ENCODE measurements at regions not wholly inside any gene's neighbourhood (a gene's known extent, or its start where the extent isn't known, plus 50 kb on each side); places are given as distances from the start of the nearest gene placed in this dataset.

DNA sequence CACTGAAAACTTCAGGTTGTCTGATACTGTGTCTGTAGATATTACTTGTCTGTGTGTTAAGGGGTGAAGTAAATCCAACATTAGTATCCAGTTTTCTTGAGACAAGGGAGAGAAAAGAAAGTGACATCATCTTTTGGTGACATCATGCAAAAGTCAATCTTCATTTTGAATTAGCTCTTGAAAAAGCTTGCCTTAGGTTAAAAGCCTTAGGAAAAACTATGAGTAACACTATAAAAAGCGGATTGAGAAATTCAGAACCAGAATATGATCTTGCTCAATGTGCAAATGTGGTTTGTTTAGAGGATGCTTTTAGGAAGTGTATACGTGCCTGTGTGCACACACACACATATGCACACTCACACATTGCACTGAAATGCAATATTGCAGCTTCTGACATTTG lies 345.8 kb upstream of the CASK start:
- no peaks in the 10 kb centered on the region for H3K27me3 Mint-ChIP-seq (ENCODE audit: low read depth, unreplicated experiment)
- H3K4me1 Mint-ChIP-seq (ENCODE audit: low read depth, unreplicated experiment): no peaks in the 10 kb centered on the region
- H3K27ac Mint-ChIP-seq (ENCODE audit: unreplicated experiment): no peak overlapping the region
- Histone ChIP-seq H3K27me3 (ENCODE audit: insufficient read depth, low read length) (no peaks in the 10 kb centered on the region), H3K79me2 (ENCODE audit: insufficient read depth, low read length) (no peaks in the 10 kb centered on the region), H3K4me2 (ENCODE audit: low read length) (no peak overlapping the region), H3K4me3 (ENCODE audit: insufficient read depth, low read depth, low read length) (no peak overlapping the region), H3K9me3 (ENCODE audit: insufficient read depth, low read depth, low read length) (no peaks in the 10 kb centered on the region), H3K36me3 (ENCODE audit: insufficient read depth, low read length) (no peaks in the 10 kb centered on the region), H3K4me1 (ENCODE audit: insufficient read depth, low read length) (no peaks in the 10 kb centered on the region), H4K20me1 (ENCODE audit: insufficient read depth, low read length) (no peaks in the 10 kb centered on the region), H2AFZ (ENCODE audit: low read depth, low read length) (no peak overlapping the region), H3K9ac (ENCODE audit: low read length) (no peak overlapping the region), H3K27ac (ENCODE audit: low read depth, low read length) (no peak overlapping the region)
- no peak overlapping the region for H3K4me3 Mint-ChIP-seq (ENCODE audit: unreplicated experiment)
- no peak for DNase-seq (ENCODE audit: low read depth)
- H3K36me3 Mint-ChIP-seq (ENCODE audit: low read depth, unreplicated experiment): no peaks in the 10 kb centered on the region
- FAIRE-seq: no peak
- H3K9me3 Mint-ChIP-seq (ENCODE audit: unreplicated experiment): no peaks in the 10 kb centered on the region
- TF ChIP-seq, protein P1, sequence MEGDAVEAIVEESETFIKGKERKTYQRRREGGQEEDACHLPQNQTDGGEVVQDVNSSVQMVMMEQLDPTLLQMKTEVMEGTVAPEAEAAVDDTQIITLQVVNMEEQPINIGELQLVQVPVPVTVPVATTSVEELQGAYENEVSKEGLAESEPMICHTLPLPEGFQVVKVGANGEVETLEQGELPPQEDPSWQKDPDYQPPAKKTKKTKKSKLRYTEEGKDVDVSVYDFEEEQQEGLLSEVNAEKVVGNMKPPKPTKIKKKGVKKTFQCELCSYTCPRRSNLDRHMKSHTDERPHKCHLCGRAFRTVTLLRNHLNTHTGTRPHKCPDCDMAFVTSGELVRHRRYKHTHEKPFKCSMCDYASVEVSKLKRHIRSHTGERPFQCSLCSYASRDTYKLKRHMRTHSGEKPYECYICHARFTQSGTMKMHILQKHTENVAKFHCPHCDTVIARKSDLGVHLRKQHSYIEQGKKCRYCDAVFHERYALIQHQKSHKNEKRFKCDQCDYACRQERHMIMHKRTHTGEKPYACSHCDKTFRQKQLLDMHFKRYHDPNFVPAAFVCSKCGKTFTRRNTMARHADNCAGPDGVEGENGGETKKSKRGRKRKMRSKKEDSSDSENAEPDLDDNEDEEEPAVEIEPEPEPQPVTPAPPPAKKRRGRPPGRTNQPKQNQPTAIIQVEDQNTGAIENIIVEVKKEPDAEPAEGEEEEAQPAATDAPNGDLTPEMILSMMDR (IDR thresholded peaks at IDR 0.05; ENCODE audit: insufficient read depth, low read depth, low read length): no peak
- TF ChIP-seq EZH2 (IDR thresholded peaks at IDR 0.05; ENCODE audit: insufficient read depth, low read length): no peak

GRCh38 chrX:42260854-42261253 lies 337.5 kb upstream of the CASK start:
- Histone ChIP-seq H3K9me3 (ENCODE audit: insufficient read depth, low read depth, low read length) (no peaks in the 10 kb centered on the region), H3K27me3 (ENCODE audit: insufficient read depth, low read length) (no peaks in the 10 kb centered on the region), H3K4me3 (ENCODE audit: insufficient read depth, low read depth, low read length) (no peak overlapping the region), H4K20me1 (ENCODE audit: insufficient read depth, low read length) (no peaks in the 10 kb centered on the region), H2AFZ (ENCODE audit: low read depth, low read length) (no peak overlapping the region), H3K36me3 (ENCODE audit: insufficient read depth, low read length) (no peaks in the 10 kb centered on the region), H3K4me1 (ENCODE audit: insufficient read depth, low read length) (no peaks in the 10 kb centered on the region), H3K9ac (ENCODE audit: low read length) (no peak overlapping the region), H3K79me2 (ENCODE audit: insufficient read depth, low read length) (no peaks in the 10 kb centered on the region), H3K27ac (ENCODE audit: low read depth, low read length) (no peak overlapping the region), H3K4me2 (ENCODE audit: low read length) (no peak overlapping the region)
- H3K36me3 Mint-ChIP-seq (ENCODE audit: low read depth, unreplicated experiment): no peaks in the 10 kb centered on the region
- TF ChIP-seq, protein P1 (IDR thresholded peaks at IDR 0.05; ENCODE audit: insufficient read depth, low read depth, low read length): no peak
- TF ChIP-seq EZH2 (IDR thresholded peaks at IDR 0.05; ENCODE audit: insufficient read depth, low read length): no peak
- H3K4me1 Mint-ChIP-seq (ENCODE audit: low read depth, unreplicated experiment): no peaks in the 10 kb centered on the region
- no peaks in the 10 kb centered on the region for H3K9me3 Mint-ChIP-seq (ENCODE audit: unreplicated experiment)
- FAIRE-seq (no peak), DNase-seq (ENCODE audit: low read depth) (no peak)
- H3K27me3 Mint-ChIP-seq (ENCODE audit: low read depth, unreplicated experiment): no peaks in the 10 kb centered on the region
- no peak overlapping the region for H3K4me3 Mint-ChIP-seq (ENCODE audit: unreplicated experiment)
- no peak overlapping the region for H3K27ac Mint-ChIP-seq (ENCODE audit: unreplicated experiment)

DNA sequence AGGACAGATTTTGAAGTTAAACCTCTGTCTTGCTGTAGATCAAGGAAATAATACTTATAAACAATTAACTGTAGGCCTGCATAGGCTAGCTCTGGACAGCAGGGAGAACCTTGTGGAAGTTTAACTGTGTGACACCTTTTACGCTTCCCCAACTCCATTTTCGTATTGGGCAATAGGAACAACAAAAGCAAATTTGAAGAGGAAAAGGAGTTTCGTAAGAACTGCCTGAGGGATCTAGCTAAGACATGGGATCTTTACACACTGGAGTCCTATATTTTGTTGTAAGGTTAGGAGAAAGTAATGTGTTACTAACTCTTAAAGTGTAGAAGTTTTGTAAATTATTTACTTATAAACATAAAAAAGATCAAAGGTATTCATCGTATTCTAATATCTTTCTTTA lies 324.9 kb upstream of the CASK start:
- Mint-ChIP-seq H3K4me1 (ENCODE audit: low read depth, unreplicated experiment) (no peaks in the 10 kb centered on the region), H3K36me3 (ENCODE audit: low read depth, unreplicated experiment) (no peaks in the 10 kb centered on the region), H3K27ac (ENCODE audit: unreplicated experiment) (no peak overlapping the region), H3K27me3 (ENCODE audit: low read depth, unreplicated experiment) (no peaks in the 10 kb centered on the region), H3K4me3 (ENCODE audit: unreplicated experiment) (no peak overlapping the region), H3K9me3 (ENCODE audit: unreplicated experiment) (no peaks in the 10 kb centered on the region)
- Histone ChIP-seq H3K27me3 (ENCODE audit: insufficient read depth, low read length) (no peaks in the 10 kb centered on the region), H3K4me3 (ENCODE audit: insufficient read depth, low read depth, low read length) (no peak overlapping the region), H3K9me3 (ENCODE audit: insufficient read depth, low read depth, low read length) (no peaks in the 10 kb centered on the region), H2AFZ (ENCODE audit: low read depth, low read length) (no peak overlapping the region), H4K20me1 (ENCODE audit: insufficient read depth, low read length) (no peaks in the 10 kb centered on the region), H3K36me3 (ENCODE audit: insufficient read depth, low read length) (no peaks in the 10 kb centered on the region), H3K27ac (ENCODE audit: low read depth, low read length) (no peak overlapping the region), H3K4me1 (ENCODE audit: insufficient read depth, low read length) (no peaks in the 10 kb centered on the region), H3K79me2 (ENCODE audit: insufficient read depth, low read length) (no peaks in the 10 kb centered on the region), H3K9ac (ENCODE audit: low read length) (no peak overlapping the region), H3K4me2 (ENCODE audit: low read length) (no peak overlapping the region)
- FAIRE-seq (no peak), DNase-seq (ENCODE audit: low read depth) (no peak)
- TF ChIP-seq, protein P1 (IDR thresholded peaks at IDR 0.05; ENCODE audit: insufficient read depth, low read depth, low read length): no peak
- TF ChIP-seq EZH2 (IDR thresholded peaks at IDR 0.05; ENCODE audit: insufficient read depth, low read length): no peak
